GM12891 (cell line): ENCODE measurements at regions not wholly inside any gene's neighbourhood (a gene's known extent, or its start where the extent isn't known, plus 50 kb on each side); places are given as distances from the start of the nearest gene placed in this dataset.

Source experiments
- PAX5 ChIP-seq: IDR thresholded peaks from 2 replicates; pipeline ENCODE4 v1.6.1; 2011; ENCODE audit warnings: low read length, moderate library complexity, mild to moderate bottlenecking; ENCODE audit not compliant: insufficient read depth, severe bottlenecking
- POLR2A ChIP-seq: IDR thresholded peaks from 2 replicates; pipeline ENCODE4 v1.6.1; 2011; ENCODE audit warnings: low read depth, low read length, control low read depth
- POLR2AphosphoS5 ChIP-seq: IDR thresholded peaks from 2 replicates; pipeline ENCODE4 v1.6.1; 2011; ENCODE audit warnings: low read depth, low read length, control low read depth
- TAF1 ChIP-seq: IDR thresholded peaks from 2 replicates; pipeline ENCODE4 v1.6.1; 2011; ENCODE audit warnings: low read depth, low read length, control low read depth

GRCh38 chr3:168154089-168154488 is 58.4 kb upstream of the GOLIM4 start:
- TF ChIP-seq POLR2A (no peak), PAX5 (no peak), TAF1 (no peak), POLR2AphosphoS5 (no peak)
